Naive thymus-derived CD4-positive, alpha-beta T cell (primary cell): ENCODE measurements at regions not wholly inside any gene's neighbourhood (a gene's known extent, or its start where the extent isn't known, plus 50 kb on each side); places are given as distances from the start of the nearest gene placed in this dataset.
A peak's percentile ranks its signal among the peaks of the same experiment; 100 is the strongest.

ENCODE experiments used
- ATAC-seq: fragments of 150-1000 bp; cut with Tn5 transposase; 2 replicates; pipeline ENCODE4 v1.10.0; 2021; ENCODE audit warnings: mild to moderate bottlenecking, moderate library complexity
- CTCF ChIA-PET: fragments of 350-600 bp; sonication (Branson Sonifier 250); formaldehyde crosslinking; loops from one replicate; lab custom pipeline; 2021; ENCODE audit warnings: antibody characterized with exemption; lab: Charles Lee
- POLR2A ChIA-PET: fragments of 350-600 bp; sonication (Branson Sonifier 250); formaldehyde crosslinking; loops from one replicate; lab custom pipeline; 2021; ENCODE audit warnings: antibody characterized with exemption, inconsistent platforms; lab: Charles Lee
- DNase-seq, 9 donors: peaks; one replicate each; pipeline versions ENCODE4 v3.0.0 to v3.0.0-alpha.2; 2020 to 2022; ENCODE audit warnings: mixed read lengths in 1 of 9
- H3K27ac ChIP-seq: one replicate; pipeline ENCODE4 v1.7.0; 2013; ENCODE audit warnings: mild to moderate bottlenecking, low read depth, low read length, moderate library complexity
- H3K27me3 ChIP-seq, 2 donors: one replicate each; pipeline ENCODE4 v1.7.0; 2013; ENCODE audit warnings: low read length in 2 of 2, mild to moderate bottlenecking in 2 of 2, moderate library complexity in 2 of 2; ENCODE audit not compliant: control insufficient read depth in 2 of 2, insufficient read depth in 2 of 2
- H3K36me3 ChIP-seq, 3 experiments: 1 replicate in 2 of 3; 2 replicates in 1 of 3; pipeline ENCODE4 v1.7.0; 2013; ENCODE audit warnings: low read length in 3 of 3, mild to moderate bottlenecking in 3 of 3, moderate library complexity in 1 of 3; ENCODE audit not compliant: insufficient read depth in 3 of 3, control insufficient read depth in 2 of 3
- H3K4me1 ChIP-seq, 2 donors: one replicate each; pipeline ENCODE4 v1.7.0; 2013; ENCODE audit warnings: low read length in 2 of 2, mild to moderate bottlenecking in 2 of 2, moderate library complexity in 1 of 2; ENCODE audit not compliant: control insufficient read depth in 2 of 2, insufficient read depth in 2 of 2
- H3K4me3 ChIP-seq: 2 replicates; pipeline ENCODE4 v1.7.0; 2013; ENCODE audit warnings: mild to moderate bottlenecking, low read length
- H3K9me3 ChIP-seq, 3 experiments: 1 replicate in 2 of 3; 2 replicates in 1 of 3; pipeline ENCODE4 v1.7.0; 2013; ENCODE audit warnings: low read length in 3 of 3; ENCODE audit not compliant: control insufficient read depth in 2 of 3
- H3K27ac Mint-ChIP-seq, 9 donors: one replicate each; pipeline ENCODE4 v1.8.0; 2020 to 2022; ENCODE audit warnings: mixed read lengths in 9 of 9, mild to moderate bottlenecking in 8 of 9, moderate library complexity in 5 of 9, inconsistent platforms in 2 of 9
- H3K27me3 Mint-ChIP-seq, 5 donors: one replicate each; pipeline ENCODE4 v1.8.0; 2021 to 2022; ENCODE audit warnings: mixed read lengths in 5 of 5, mild to moderate bottlenecking in 1 of 5
- H3K36me3 Mint-ChIP-seq, 5 donors: one replicate each; pipeline ENCODE4 v1.8.0; 2020 to 2022; ENCODE audit warnings: mixed read lengths in 5 of 5, mild to moderate bottlenecking in 3 of 5, inconsistent platforms in 1 of 5
- H3K4me1 Mint-ChIP-seq, 7 donors: one replicate each; pipeline ENCODE4 v1.8.0; 2020 to 2022; ENCODE audit warnings: mixed read lengths in 7 of 7, mild to moderate bottlenecking in 3 of 7, inconsistent platforms in 1 of 7
- H3K4me3 Mint-ChIP-seq, 10 donors: one replicate each; pipeline ENCODE4 v1.8.0; 2020 to 2022; ENCODE audit warnings: mild to moderate bottlenecking in 10 of 10, mixed read lengths in 10 of 10, moderate library complexity in 6 of 10, inconsistent platforms in 2 of 10
- H3K9me3 Mint-ChIP-seq, 11 donors: one replicate each; pipeline ENCODE4 v1.8.0; 2020 to 2022; ENCODE audit warnings: mixed read lengths in 11 of 11, mild to moderate bottlenecking in 4 of 11, inconsistent platforms in 1 of 11, moderate library complexity in 1 of 11
- intact Hi-C, 2 donors: fragments of 100-400 bp; cut with micrococcal nuclease; formaldehyde crosslinking; loops; one replicate each; pipeline ENCODE4 v1.15.1; 2023

DNA sequence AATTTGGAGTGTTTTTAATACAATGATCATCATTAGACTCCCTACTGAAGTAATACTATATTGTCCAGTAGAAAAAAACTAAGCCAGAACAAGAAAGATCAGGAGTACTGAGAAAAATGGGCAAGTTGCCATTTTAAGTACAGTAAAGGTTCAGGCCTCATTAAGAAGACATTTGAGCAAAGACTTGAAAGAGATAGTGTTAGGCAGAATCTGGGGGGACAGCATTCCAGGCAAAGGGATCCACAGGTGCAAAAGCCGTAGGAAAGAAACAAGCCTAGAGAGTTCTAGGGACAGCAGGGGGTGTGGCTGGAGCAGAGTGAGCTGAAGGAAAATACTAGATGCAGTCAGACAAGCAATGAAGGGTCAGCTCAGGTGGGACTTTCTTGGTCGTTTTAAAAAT lies 58.1 kb upstream of the INTU start:
- H3K36me3 Mint-ChIP-seq = no peaks in the 10 kb centered on the region
- intact Hi-C loops = no loop called here
- ChIA-PET CTCF (no interaction called here), POLR2A (interaction anchor here (0.6 kb wide), 1 partner anchor 13 kb away, joined by 3 read pairs; no protein-coding TSS in a partner anchor)
- H3K4me3 Mint-ChIP-seq = no peak overlapping the region
- peaks cover 0 to 3% (median 0%) of the 10 kb centered on the region in 11 donors for H3K9me3 Mint-ChIP-seq
- no peaks in the 10 kb centered on the region for H3K9me3 ChIP-seq
- no peak overlapping the region for H3K4me3 ChIP-seq
- no peak overlapping the region for H3K27ac Mint-ChIP-seq
- peaks cover 0 to 19% (median 9%) of the 10 kb centered on the region in 5 donors for H3K27me3 Mint-ChIP-seq
- no peaks in the 10 kb centered on the region for H3K4me1 ChIP-seq
- no peak overlapping the region for H3K27ac ChIP-seq
- no peaks in the 10 kb centered on the region for H3K27me3 ChIP-seq
- no peaks in the 10 kb centered on the region for H3K36me3 ChIP-seq
- ATAC-seq (no peak), DNase-seq (no peak)
- H3K4me1 Mint-ChIP-seq = no peaks in the 10 kb centered on the region

DNA sequence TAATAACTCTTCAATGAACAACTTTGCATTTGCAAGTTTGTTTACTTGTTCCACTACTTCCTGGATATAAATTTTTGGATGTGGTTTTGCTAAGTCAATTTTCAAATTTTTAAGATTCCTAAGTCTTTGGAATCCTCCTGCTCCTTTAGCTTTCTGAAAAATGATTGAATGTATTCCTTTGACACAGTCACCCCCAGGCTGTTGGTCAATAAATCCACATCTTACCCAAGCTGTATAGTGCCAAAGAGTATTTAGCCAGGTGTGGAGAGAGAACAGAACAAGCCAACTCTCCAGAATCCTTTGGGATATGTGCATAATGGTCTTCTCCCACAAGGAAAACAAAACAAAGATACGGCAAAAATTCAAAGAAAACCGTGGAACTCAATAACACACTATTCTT lies 56.9 kb upstream of the INTU start:
- H3K4me3 Mint-ChIP-seq = no peak overlapping the region
- no peaks in the 10 kb centered on the region for H3K36me3 Mint-ChIP-seq
- H3K27ac Mint-ChIP-seq = no peak overlapping the region
- peaks cover 0 to 19% (median 9%) of the 10 kb centered on the region in 5 donors for H3K27me3 Mint-ChIP-seq
- ATAC-seq (no peak), DNase-seq (no peak)
- Histone ChIP-seq H3K27me3 (no peaks in the 10 kb centered on the region), H3K9me3 (no peaks in the 10 kb centered on the region), H3K4me1 (no peaks in the 10 kb centered on the region), H3K36me3 (no peaks in the 10 kb centered on the region), H3K27ac (no peak overlapping the region), H3K4me3 (no peak overlapping the region)
- ChIA-PET POLR2A (no interaction called here), CTCF (no interaction called here)
- H3K4me1 Mint-ChIP-seq = no peaks in the 10 kb centered on the region
- intact Hi-C loops = no loop called here
- peaks cover 0 to 3% (median 0%) of the 10 kb centered on the region in 11 donors for H3K9me3 Mint-ChIP-seq

DNA sequence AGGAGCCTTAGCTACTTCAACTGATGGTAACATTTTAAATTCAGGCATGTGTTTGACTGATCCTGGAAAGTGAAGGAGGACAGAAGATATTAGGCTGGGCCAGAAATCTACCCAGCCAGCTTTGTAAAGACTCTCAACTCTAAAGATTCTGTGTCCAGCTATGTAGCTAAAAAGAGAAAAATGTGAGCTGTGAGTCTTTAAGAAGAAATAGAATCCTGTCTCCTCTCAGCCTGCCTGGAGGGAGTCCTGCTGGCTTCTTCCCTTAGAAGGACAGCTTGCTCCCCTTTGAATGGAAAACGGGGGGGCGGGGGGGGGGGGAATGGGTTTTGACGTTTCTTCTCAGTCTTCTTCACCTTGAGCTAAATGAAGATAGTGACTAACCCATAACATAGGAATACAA lies 54.3 kb upstream of the INTU start:
- intact Hi-C loops = no loop called here
- H3K4me3 ChIP-seq = no peak overlapping the region
- no peaks in the 10 kb centered on the region for H3K9me3 ChIP-seq
- no peaks in the 10 kb centered on the region for H3K4me1 Mint-ChIP-seq
- ATAC-seq (no peak), DNase-seq (no peak)
- no peak overlapping the region for H3K27ac Mint-ChIP-seq
- no peak overlapping the region for H3K4me3 Mint-ChIP-seq
- H3K27me3 ChIP-seq = no peaks in the 10 kb centered on the region
- peaks cover 0 to 14% (median 9%) of the 10 kb centered on the region in 5 donors for H3K27me3 Mint-ChIP-seq
- H3K36me3 Mint-ChIP-seq = no peaks in the 10 kb centered on the region
- no peak overlapping the region for H3K27ac ChIP-seq
- H3K9me3 Mint-ChIP-seq = peaks cover 0 to 3% (median 0%) of the 10 kb centered on the region in 11 donors
- POLR2A ChIA-PET = no interaction called here
- CTCF ChIA-PET = no interaction called here
- no peaks in the 10 kb centered on the region for H3K36me3 ChIP-seq
- no peaks in the 10 kb centered on the region for H3K4me1 ChIP-seq

DNA sequence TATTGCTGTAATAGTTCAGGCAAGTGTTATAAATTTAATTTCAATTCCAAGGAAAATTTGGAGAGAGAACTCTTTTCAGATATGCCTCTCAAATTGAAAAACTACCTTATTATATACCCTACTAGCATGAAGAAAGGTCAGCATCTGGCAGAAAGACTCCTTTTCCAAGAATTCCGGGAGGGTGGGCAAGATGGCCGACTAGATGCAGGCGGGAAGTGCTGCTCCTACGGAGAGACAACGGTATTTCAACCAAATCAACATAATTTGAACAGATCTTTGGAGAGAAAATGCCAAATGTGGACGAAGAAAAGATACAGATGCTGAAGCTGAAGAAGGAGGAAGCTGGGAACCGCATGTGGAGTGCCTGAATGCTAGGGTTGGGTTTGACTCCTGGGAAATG lies 53.8 kb upstream of the INTU start:
- no peaks in the 10 kb centered on the region for H3K4me1 ChIP-seq
- intact Hi-C loops = no loop called here
- H3K36me3 ChIP-seq = no peaks in the 10 kb centered on the region
- ChIA-PET POLR2A (no interaction called here), CTCF (no interaction called here)
- H3K4me3 Mint-ChIP-seq = no peak overlapping the region
- no peak for DNase-seq
- peaks cover 0 to 3% (median 0%) of the 10 kb centered on the region in 11 donors for H3K9me3 Mint-ChIP-seq
- no peak overlapping the region for H3K27ac Mint-ChIP-seq
- no peak overlapping the region for H3K27ac ChIP-seq
- peaks cover 0 to 16% (median 9%) of the 10 kb centered on the region in 5 donors for H3K27me3 Mint-ChIP-seq
- H3K36me3 Mint-ChIP-seq = no peaks in the 10 kb centered on the region
- H3K9me3 ChIP-seq = no peaks in the 10 kb centered on the region
- no peaks in the 10 kb centered on the region for H3K4me1 Mint-ChIP-seq
- ATAC-seq = no peak
- no peak overlapping the region for H3K4me3 ChIP-seq
- H3K27me3 ChIP-seq = no peaks in the 10 kb centered on the region

DNA sequence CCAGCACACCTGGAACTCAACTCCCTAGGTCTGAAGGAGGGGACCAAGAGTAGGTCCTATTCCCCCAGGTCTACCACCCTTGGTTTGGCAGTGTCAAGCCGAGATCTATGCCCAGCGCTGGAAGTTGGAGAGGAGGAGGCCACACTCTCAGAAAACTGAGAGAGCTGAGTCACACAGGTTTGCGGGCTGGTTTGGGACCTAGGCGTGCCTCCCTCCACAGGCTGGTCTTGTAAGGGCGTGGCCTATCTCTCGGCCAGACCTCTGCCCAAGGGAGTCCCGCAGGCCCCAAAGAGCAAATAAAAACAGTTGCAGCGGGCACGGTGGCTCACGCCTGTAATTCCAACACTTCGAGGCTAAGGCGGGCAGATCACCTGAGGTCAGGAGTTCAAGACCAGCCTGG lies 52.9 kb upstream of the INTU start:
- no peak overlapping the region for H3K27ac ChIP-seq
- CTCF ChIA-PET = no interaction called here
- no peak for DNase-seq
- no peaks in the 10 kb centered on the region for H3K4me1 ChIP-seq
- POLR2A ChIA-PET = no interaction called here
- Mint-ChIP-seq H3K9me3 (peaks cover 0 to 3% (median 0%) of the 10 kb centered on the region in 11 donors), H3K36me3 (no peaks in the 10 kb centered on the region), H3K27ac (no peak overlapping the region), H3K4me1 (no peaks in the 10 kb centered on the region), H3K27me3 (peaks cover 0 to 13% (median under 1%) of the 10 kb centered on the region in 5 donors), H3K4me3 (no peak overlapping the region)
- intact Hi-C loops = no loop called here
- no peak overlapping the region for H3K4me3 ChIP-seq
- H3K36me3 ChIP-seq = no peaks in the 10 kb centered on the region
- peak; percentile 8 for ATAC-seq
- H3K9me3 ChIP-seq = no peaks in the 10 kb centered on the region
- H3K27me3 ChIP-seq = no peaks in the 10 kb centered on the region

DNA sequence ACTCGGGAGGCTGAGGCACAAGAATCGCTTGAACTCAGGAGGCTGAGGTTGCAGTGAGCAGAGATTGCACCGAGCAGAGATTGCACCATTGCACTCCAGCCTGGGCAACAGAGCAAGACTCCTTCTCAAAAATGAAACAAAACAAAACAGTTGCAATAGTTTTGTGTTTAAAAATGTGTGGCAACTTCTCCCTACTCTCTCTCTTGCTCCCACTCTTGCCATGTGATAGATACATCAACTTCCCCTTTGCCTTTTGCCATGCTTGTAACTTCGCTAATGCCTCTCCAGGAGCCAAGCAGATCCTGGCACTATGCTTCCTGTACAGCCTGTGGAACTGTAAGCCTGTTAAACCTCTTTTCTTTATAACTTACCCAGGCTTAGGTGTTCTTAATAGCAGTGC lies 52.5 kb upstream of the INTU start:
- Histone ChIP-seq H3K9me3 (no peaks in the 10 kb centered on the region), H3K27me3 (no peaks in the 10 kb centered on the region), H3K27ac (no peak overlapping the region), H3K4me1 (no peaks in the 10 kb centered on the region), H3K4me3 (no peak overlapping the region), H3K36me3 (no peaks in the 10 kb centered on the region)
- Mint-ChIP-seq H3K4me1 (no peaks in the 10 kb centered on the region), H3K27me3 (peaks cover 0 to 12% (median 0%) of the 10 kb centered on the region in 5 donors), H3K9me3 (peaks cover 0 to 3% (median 0%) of the 10 kb centered on the region in 11 donors), H3K36me3 (no peaks in the 10 kb centered on the region), H3K4me3 (no peak overlapping the region), H3K27ac (no peak overlapping the region)
- ChIA-PET POLR2A (no interaction called here), CTCF (no interaction called here)
- no peak for DNase-seq
- intact Hi-C loops = no loop called here
- no peak for ATAC-seq

DNA sequence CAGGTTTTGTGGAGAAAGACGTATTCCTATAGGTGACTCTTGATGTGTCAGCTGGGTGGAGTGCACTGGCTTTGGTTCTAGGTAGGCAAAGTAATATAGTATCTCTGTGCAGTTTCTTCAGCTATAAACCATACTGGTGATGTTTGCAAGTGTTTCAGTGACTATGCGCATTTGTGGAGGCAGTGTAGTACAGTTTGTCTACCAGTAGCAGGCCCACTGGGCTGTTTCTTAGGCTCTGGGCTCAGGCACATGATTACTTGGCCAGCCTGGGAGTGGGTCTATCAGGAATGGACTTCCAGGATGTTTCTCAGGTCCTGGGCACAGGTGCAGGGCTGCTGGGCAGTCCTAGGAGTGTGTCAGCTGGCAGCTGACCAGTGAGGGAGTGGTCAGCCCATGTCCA lies 51.9 kb upstream of the INTU start:
- Histone ChIP-seq H3K4me1 (no peaks in the 10 kb centered on the region), H3K9me3 (no peaks in the 10 kb centered on the region), H3K27ac (no peak overlapping the region), H3K27me3 (no peaks in the 10 kb centered on the region), H3K4me3 (no peak overlapping the region), H3K36me3 (no peaks in the 10 kb centered on the region)
- Mint-ChIP-seq H3K36me3 (no peaks in the 10 kb centered on the region), H3K27me3 (peaks cover 0 to 10% (median 0%) of the 10 kb centered on the region in 5 donors), H3K27ac (no peak overlapping the region), H3K4me1 (no peaks in the 10 kb centered on the region), H3K4me3 (no peak overlapping the region), H3K9me3 (peaks cover 0 to 3% (median 0%) of the 10 kb centered on the region in 11 donors)
- ATAC-seq (no peak), DNase-seq (no peak)
- ChIA-PET CTCF (no interaction called here), POLR2A (no interaction called here)
- intact Hi-C loops = no loop called here
